IPS DF 4.7 (cell line): ENCODE measurements at regions not wholly inside any gene's neighbourhood (a gene's known extent, or its start where the extent isn't known, plus 50 kb on each side); places are given as distances from the start of the nearest gene placed in this dataset.

Experiments
- DNase-seq: peaks from one replicate; pipeline ENCODE4 v3.0.0-alpha.2; 2013; ENCODE audit warnings: low spot score; ENCODE audit errors: extremely low read depth

GRCh38 chr2:158049129-158049855 lies 52.4 kb upstream of the UPP2 start:
- no peak for DNase-seq

- no peak for DNase-seq
Measured at GRCh38 chr2:158048327-158048726, 53.3 kb upstream of the UPP2 start.

GRCh38 chr2:158047156-158047611 lies 54.5 kb upstream of the UPP2 start:
- no peak for DNase-seq

- DNase-seq: no peak
Measured at GRCh38 chr2:158046121-158046880, 55.4 kb upstream of the UPP2 start.

GRCh38 chr2:158045362-158045761 lies 56.3 kb upstream of the UPP2 start:
- no peak for DNase-seq

GRCh38 chr2:158043181-158043948 lies 58.3 kb upstream of the UPP2 start:
- no peak for DNase-seq

GRCh38 chr2:158042666-158043065 lies 59.0 kb upstream of the UPP2 start:
- DNase-seq: no peak

- DNase-seq: no peak
Measured at GRCh38 chr2:158042245-158042644, 59.4 kb upstream of the UPP2 start.

- no peak for DNase-seq
Measured at GRCh38 chr2:158041400-158041799, 60.3 kb upstream of the UPP2 start.

GRCh38 chr2:158038901-158039300 lies 62.8 kb upstream of the UPP2 start:
- DNase-seq: no peak

- no peak for DNase-seq
Measured at GRCh38 chr2:158034198-158034866, 67.3 kb upstream of the UPP2 start.

GRCh38 chr2:158031371-158031770 lies 70.3 kb upstream of the UPP2 start:
- no peak for DNase-seq

- DNase-seq: no peak
Measured at GRCh38 chr2:158025255-158025996, 76.2 kb upstream of the UPP2 start.

- DNase-seq: no peak
Measured at GRCh38 chr2:158024288-158024898, 77.3 kb upstream of the UPP2 start.

- DNase-seq: no peak
Measured at GRCh38 chr2:158022888-158023287, 78.8 kb upstream of the UPP2 start.

GRCh38 chr2:158021226-158021625 lies 80.5 kb upstream of the UPP2 start:
- DNase-seq: no peak

- no peak for DNase-seq
Measured at GRCh38 chr2:158015428-158016076, 86.1 kb upstream of the UPP2 start.

GRCh38 chr2:158013891-158014290 lies 87.8 kb upstream of the UPP2 start:
- no peak for DNase-seq

- peak; percentile 93 for DNase-seq
Measured at GRCh38 chr2:158011055-158011771, 90.5 kb upstream of the UPP2 start.
